Ishikawa (cell line): ENCODE measurements at regions not wholly inside any gene's neighbourhood (a gene's known extent, or its start where the extent isn't known, plus 50 kb on each side); places are given as distances from the start of the nearest gene placed in this dataset.

ENCODE experiments used
- CEBPB ChIP-seq: IDR thresholded peaks from 2 replicates; pipeline ENCODE4 v1.6.1; 2012
- CREB1 ChIP-seq: IDR thresholded peaks from 2 replicates; pipeline ENCODE4 v1.6.1; 2012; ENCODE audit warnings: low read depth
- EGR1 ChIP-seq: IDR thresholded peaks from 2 replicates; pipeline ENCODE4 v1.6.1; 2012
- EP300 ChIP-seq: IDR thresholded peaks from 2 replicates; pipeline ENCODE4 v1.6.1; 2012; ENCODE audit warnings: borderline replicate concordance
- FOXM1 ChIP-seq: IDR thresholded peaks from 2 replicates; pipeline ENCODE4 v1.6.1; 2012; ENCODE audit warnings: low read depth, borderline replicate concordance
- MAX ChIP-seq: IDR thresholded peaks from 2 replicates; pipeline ENCODE4 v1.6.1; 2012
- NFIC ChIP-seq: IDR thresholded peaks from 2 replicates; pipeline ENCODE4 v1.6.1; 2012
- REST ChIP-seq: IDR thresholded peaks from 2 replicates; pipeline ENCODE4 v1.6.1; 2012; ENCODE audit warnings: low read depth, mild to moderate bottlenecking

- TF ChIP-seq NFIC (no peak), EP300 (no peak), CEBPB (no peak), CREB1 (no peak), MAX (no peak), REST (no peak), EGR1 (no peak), FOXM1 (no peak)
Observed at GRCh38 chr1:96872757-96873156, 151.2 kb downstream of the PTBP2 start.
